ENCODE measurements at regions not wholly inside any gene's neighbourhood (a gene's known extent, or its start where the extent isn't known, plus 50 kb on each side); places are given as distances from the start of the nearest gene placed in this dataset.

GRCh38 chr13:111904701-111905608 is 162.0 kb upstream of the SOX1 start:
- no peaks in the 10 kb centered on the region for H3K4me1 ChIP-seq
- H3K9me3 ChIP-seq: no peaks in the 10 kb centered on the region
- no peak for TF ChIP-seq CTCF (IDR thresholded peaks at IDR 0.05)
- H3K27me3 ChIP-seq (ENCODE audit: low read depth): peaks cover 4% of the 10 kb centered on the region
- no peak for DNase-seq
- H3K36me3 ChIP-seq: no peaks in the 10 kb centered on the region
- intact Hi-C loops (cut with DNase I): no loop called here
- H3K4me3 ChIP-seq: no peak overlapping the region
- H3K27ac ChIP-seq: no peak overlapping the region
- ATAC-seq: no peak

GRCh38 chr13:111905609-111905945 is 161.4 kb upstream of the SOX1 start:
- ATAC-seq: no peak
- H3K27me3 ChIP-seq (ENCODE audit: low read depth): peaks cover 4% of the 10 kb centered on the region
- no peak overlapping the region for H3K27ac ChIP-seq
- no peaks in the 10 kb centered on the region for H3K4me1 ChIP-seq
- intact Hi-C loops (cut with DNase I): no loop called here
- no peak overlapping the region for H3K4me3 ChIP-seq
- DNase-seq: no peak
- H3K36me3 ChIP-seq: no peaks in the 10 kb centered on the region
- H3K9me3 ChIP-seq: no peaks in the 10 kb centered on the region
- TF ChIP-seq CTCF (IDR thresholded peaks at IDR 0.05): no peak

GRCh38 chr13:111906306-111906705 is 160.6 kb upstream of the SOX1 start:
- Histone ChIP-seq H3K36me3 (no peaks in the 10 kb centered on the region), H3K9me3 (no peaks in the 10 kb centered on the region), H3K4me1 (no peaks in the 10 kb centered on the region), H3K27me3 (ENCODE audit: low read depth) (peaks cover 4% of the 10 kb centered on the region), H3K27ac (no peak overlapping the region), H3K4me3 (no peak overlapping the region)
- TF ChIP-seq CTCF (IDR thresholded peaks at IDR 0.05): no peak
- intact Hi-C loops (cut with DNase I): no loop called here
- DNase-seq (no peak), ATAC-seq (no peak)

- no peak for TF ChIP-seq CTCF (IDR thresholded peaks at IDR 0.05)
- H3K9me3 ChIP-seq: no peaks in the 10 kb centered on the region
- no peak overlapping the region for H3K27ac ChIP-seq
- H3K27me3 ChIP-seq (ENCODE audit: low read depth): peaks cover 4% of the 10 kb centered on the region
- DNase-seq (no peak), ATAC-seq (no peak)
- no peaks in the 10 kb centered on the region for H3K4me1 ChIP-seq
- intact Hi-C loops (cut with DNase I): no loop called here
- H3K4me3 ChIP-seq: no peak overlapping the region
- H3K36me3 ChIP-seq: no peaks in the 10 kb centered on the region
Measured at GRCh38 chr13:111906816-111907215, 160.1 kb upstream of the SOX1 start.

GRCh38 chr13:111907341-111907880 is 159.5 kb upstream of the SOX1 start:
- ATAC-seq: no peak
- H3K27ac ChIP-seq: no peak overlapping the region
- DNase-seq: no peak
- no peaks in the 10 kb centered on the region for H3K9me3 ChIP-seq
- H3K4me1 ChIP-seq: no peaks in the 10 kb centered on the region
- H3K4me3 ChIP-seq: no peak overlapping the region
- intact Hi-C loops (cut with DNase I): no loop called here
- peaks cover 4% of the 10 kb centered on the region for H3K27me3 ChIP-seq (ENCODE audit: low read depth)
- H3K36me3 ChIP-seq: no peaks in the 10 kb centered on the region
- TF ChIP-seq CTCF (IDR thresholded peaks at IDR 0.05): no peak

All from lower lobe of right lung (tissue), 2 donors.